ENCODE measurements at regions not wholly inside any gene's neighbourhood (a gene's known extent, or its start where the extent isn't known, plus 50 kb on each side); places are given as distances from the start of the nearest gene placed in this dataset.

DNA sequence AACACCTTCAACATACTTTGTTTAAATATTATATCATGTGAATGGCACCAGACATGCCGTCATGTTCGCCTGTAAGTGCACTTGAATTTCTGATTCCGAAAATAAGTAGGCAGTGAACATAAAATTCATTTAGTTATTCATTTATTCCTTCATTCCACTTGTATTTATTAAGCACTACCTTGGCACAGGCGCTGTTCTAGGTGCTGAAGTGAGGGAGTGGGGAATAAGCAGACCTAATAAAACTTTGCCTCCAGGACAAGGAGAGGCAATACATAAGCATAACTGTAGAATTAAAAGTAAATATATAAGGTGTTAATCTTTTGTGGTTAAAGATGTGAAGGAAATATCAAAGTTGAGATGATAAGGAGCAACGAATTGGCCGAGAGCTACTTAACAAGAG is 297.4 kb downstream of the TENT4A start:
- no peak for DNase-seq (ENCODE audit: low spot score in 2 of 2)
- H3K9me3 Mint-ChIP-seq = peaks cover 4 to 7% of the 10 kb centered on the region in 2 donors
- no peaks in the 10 kb centered on the region for H3K36me3 Mint-ChIP-seq
- no peak overlapping the region for H3K27ac Mint-ChIP-seq
- ATAC-seq = no peak

DNA sequence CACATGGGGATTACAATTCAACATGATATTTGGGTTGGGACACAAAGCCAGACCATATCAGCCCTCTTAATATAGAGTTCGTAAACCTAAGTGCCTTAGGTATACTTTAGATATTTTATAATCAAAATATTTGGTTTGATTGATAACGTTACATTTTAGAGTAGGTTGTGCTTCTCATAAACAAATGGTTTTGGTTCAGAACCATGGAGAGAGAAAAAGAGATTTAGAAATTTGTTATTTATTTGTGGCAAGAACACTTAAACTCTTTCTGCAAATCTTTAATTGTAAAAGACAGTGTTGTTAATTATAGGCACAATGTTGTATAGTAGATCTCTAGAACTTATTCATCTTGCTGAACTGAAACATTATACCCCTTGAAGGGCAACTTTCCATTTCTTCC is 298.8 kb downstream of the TENT4A start:
- ATAC-seq (no peak), DNase-seq (ENCODE audit: low spot score in 2 of 2) (no peak)
- H3K9me3 Mint-ChIP-seq = peaks cover 4 to 8% of the 10 kb centered on the region in 2 donors
- H3K27ac Mint-ChIP-seq = no peak overlapping the region
- H3K36me3 Mint-ChIP-seq = no peaks in the 10 kb centered on the region

DNA sequence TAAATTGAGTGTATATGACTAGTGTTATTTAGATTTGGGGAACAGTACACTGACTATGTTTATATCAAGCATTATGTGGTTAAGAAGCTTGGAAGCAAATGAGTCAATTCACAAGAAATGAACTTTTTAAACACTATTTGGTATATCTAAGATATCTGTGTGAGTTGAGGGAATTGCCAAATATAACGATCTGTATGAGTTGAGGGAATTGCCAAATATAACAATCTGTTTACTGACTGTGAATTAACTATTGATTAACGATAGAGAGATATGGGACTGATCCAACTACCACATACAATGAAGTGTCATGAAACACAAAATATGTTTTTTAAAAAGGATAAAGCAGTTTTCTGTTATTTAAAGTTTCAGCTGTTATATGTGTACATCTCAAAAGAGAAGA is 301.4 kb downstream of the TENT4A start:
- H3K9me3 Mint-ChIP-seq = peaks cover 4 to 8% of the 10 kb centered on the region in 2 donors
- DNase-seq (ENCODE audit: low spot score in 2 of 2) = no peak
- no peak for ATAC-seq
- no peaks in the 10 kb centered on the region for H3K36me3 Mint-ChIP-seq
- no peak overlapping the region for H3K27ac Mint-ChIP-seq

DNA sequence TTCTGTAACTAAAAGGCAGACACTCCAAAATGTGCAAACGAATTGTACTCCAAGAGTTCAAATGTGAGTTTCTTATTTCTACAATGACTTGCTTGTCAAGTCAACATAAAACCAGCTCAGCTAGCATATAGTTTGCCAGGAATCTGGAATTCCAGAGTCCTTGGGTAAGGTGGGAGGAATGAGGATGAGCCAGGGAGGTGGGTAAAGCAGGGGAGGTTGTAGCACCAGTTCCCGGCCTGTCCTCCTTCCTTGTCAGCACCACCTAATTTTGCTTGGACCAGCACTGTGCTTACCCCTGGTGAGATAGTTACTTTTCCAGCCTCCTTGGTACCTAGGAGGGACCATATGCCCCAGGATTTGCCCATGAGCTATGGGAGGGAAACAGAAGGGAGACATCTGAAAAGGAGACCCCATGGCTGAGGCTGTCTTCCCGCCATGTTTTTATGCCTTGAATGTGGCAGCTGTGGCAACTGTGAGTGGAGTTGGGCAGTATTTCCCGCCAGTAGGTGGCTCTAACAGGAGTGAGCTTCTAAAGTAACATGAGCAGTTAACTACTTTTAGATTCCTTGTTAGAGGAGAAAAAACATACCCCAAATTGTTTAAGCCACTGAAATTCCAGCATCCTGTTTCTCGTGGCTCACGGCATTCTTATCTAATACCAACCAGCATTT is 302.5 kb downstream of the TENT4A start:
- no peak for ATAC-seq
- peaks cover 5 to 6% of the 10 kb centered on the region in 2 donors for H3K36me3 Mint-ChIP-seq
- peaks cover 10 to 13% of the 10 kb centered on the region in 2 donors for H3K9me3 Mint-ChIP-seq
- no peak for DNase-seq (ENCODE audit: low spot score in 2 of 2)
- no peak overlapping the region for H3K27ac Mint-ChIP-seq

DNA sequence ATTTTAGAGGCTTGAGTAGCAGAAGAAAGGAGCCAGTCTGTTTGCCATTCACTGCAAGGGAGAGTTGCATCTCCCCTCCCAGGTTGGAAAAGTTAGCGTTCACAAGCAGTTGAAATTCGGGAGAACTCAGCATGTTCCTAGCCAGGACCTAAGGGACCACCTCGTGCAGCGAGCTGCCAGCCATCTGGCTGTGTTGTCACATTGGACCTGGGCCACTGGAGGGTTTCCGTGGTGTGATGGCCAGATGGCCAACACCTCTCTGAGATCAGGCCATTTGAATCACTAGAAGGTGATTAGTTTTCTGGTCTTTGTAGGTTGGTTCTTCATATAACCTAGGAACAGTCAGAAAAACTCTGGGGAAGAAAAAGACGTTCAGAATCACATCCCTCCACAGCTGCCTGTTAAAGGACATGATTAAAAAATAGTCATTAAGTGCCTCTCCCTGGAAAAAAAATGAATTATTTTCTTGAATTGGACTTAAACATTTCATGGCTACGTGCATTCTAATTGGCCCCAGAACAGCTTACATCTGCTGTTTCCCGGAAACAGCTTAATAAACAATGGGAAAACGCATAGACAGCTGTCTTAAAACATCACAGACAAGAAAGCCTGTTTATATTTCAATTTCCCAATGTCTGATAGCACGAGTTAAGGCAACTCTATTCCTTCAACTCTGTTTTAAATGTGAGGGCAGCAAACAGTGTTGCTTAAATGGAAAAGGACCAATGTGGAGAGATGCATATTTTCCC is 303.9 kb downstream of the TENT4A start:
- no peak overlapping the region for H3K27ac Mint-ChIP-seq
- ATAC-seq (no peak), DNase-seq (ENCODE audit: low spot score in 2 of 2) (no peak)
- peaks cover 14% of the 10 kb centered on the region in 2 donors for H3K36me3 Mint-ChIP-seq
- peaks cover 17 to 23% of the 10 kb centered on the region in 2 donors for H3K9me3 Mint-ChIP-seq

DNA sequence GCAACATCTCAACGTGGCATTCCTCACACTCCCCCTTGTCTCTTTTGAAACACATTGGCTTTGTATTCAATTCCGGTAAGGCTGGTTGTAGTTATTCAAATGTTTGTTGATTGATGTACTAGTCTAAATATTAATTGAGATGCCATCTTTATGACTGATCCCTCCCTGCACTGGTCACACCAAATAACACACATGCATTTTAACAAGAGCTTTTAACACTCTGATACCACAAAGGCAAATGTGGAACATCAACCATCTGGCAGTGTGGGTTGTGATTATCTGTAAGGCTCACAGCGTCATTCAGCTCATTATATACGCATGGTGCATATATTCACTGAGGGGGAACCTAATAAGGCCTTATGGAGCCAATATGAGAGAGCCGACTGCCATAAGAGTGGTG is 305.0 kb downstream of the TENT4A start:
- H3K36me3 Mint-ChIP-seq = peaks cover 22 to 24% of the 10 kb centered on the region in 2 donors
- ATAC-seq (no peak), DNase-seq (ENCODE audit: low spot score in 2 of 2) (no peak)
- no peak overlapping the region for H3K27ac Mint-ChIP-seq
- peaks cover 25 to 26% of the 10 kb centered on the region in 2 donors for H3K9me3 Mint-ChIP-seq

- peaks cover 27 to 28% of the 10 kb centered on the region in 2 donors for H3K9me3 Mint-ChIP-seq
- H3K36me3 Mint-ChIP-seq = peaks cover 26 to 28% of the 10 kb centered on the region in 2 donors
- ATAC-seq (no peak), DNase-seq (ENCODE audit: low spot score in 2 of 2) (no peak)
- H3K27ac Mint-ChIP-seq = no peak overlapping the region
These were observed 305.4 kb downstream of the TENT4A start for GRCh38 chr5:7018601-7019000.

- Mint-ChIP-seq H3K27ac (no peak overlapping the region), H3K9me3 (peaks cover 7 to 9% of the 10 kb centered on the region in 2 donors), H3K36me3 (no peaks in the 10 kb centered on the region)
- no peak for DNase-seq (ENCODE audit: low spot score in 2 of 2)
- no peak for ATAC-seq
These were observed 323.1 kb downstream of the TENT4A start for GRCh38 chr5:7036192-7036835.

DNA sequence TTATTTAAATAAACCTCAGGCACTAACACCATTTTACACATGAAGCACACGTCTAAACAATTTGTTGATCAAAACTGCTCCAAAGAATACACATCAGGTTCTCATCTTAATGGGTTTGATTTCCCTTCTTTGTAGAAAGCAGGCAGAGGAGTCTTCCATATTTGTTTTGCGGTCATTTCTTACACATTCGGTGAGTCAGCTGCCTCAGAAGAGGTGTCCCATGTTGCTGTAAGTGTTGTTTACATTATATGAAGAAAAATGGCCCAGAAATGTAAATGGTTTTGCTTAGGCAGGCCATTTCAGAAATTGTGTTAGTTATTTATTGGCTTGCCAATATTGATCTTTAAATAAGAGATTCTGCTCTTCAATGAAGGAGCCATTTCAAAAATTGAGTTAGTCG is 325.8 kb downstream of the TENT4A start:
- ATAC-seq (no peak), DNase-seq (ENCODE audit: low spot score in 2 of 2) (no peak)
- no peaks in the 10 kb centered on the region for H3K36me3 Mint-ChIP-seq
- no peak overlapping the region for H3K27ac Mint-ChIP-seq
- peaks cover 5 to 7% of the 10 kb centered on the region in 2 donors for H3K9me3 Mint-ChIP-seq

DNA sequence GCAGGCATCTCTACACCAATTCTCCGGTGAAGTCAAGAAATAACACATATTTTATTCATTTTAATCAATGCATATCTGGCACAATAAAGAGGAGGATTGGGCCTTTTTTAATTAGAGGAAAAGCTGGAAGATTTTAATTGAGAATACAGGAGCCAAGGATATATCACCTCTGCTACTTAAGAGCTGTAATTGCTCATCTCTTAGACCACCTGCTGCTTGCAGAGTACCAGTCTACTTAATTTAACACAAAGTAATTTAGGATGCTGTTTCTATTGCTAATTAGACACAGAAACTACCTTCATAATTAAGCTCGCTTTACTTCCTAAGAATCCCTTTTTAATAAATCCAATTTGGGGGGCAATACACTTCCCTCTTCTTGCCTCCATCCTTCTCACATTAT is 326.9 kb downstream of the TENT4A start:
- no peak for DNase-seq (ENCODE audit: low spot score in 2 of 2)
- no peak for ATAC-seq
- Mint-ChIP-seq H3K36me3 (peaks cover 0 to 4% of the 10 kb centered on the region in 2 donors), H3K27ac (no peak overlapping the region), H3K9me3 (peaks cover 5 to 7% of the 10 kb centered on the region in 2 donors)

DNA sequence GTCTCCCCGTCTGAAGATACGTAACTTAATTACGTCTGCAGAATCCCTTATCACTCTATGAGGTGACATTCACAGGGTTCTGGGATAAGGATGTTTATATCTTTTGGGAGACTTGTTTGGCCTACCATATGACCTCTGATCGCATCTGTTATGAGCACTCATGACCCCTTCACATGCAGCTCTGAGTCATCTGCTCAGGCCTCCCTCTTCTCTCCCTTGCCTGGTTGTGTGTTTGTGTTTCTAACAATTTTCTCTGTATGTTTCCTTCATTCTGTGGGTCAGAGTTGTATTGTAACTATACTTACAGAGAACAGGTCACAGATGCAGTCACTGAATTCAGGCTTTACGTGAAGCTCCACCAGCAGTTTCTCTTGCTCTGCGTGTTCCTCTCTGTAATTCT is 330.6 kb downstream of the TENT4A start:
- peaks cover 5 to 7% of the 10 kb centered on the region in 2 donors for H3K9me3 Mint-ChIP-seq
- peaks cover 0 to 4% of the 10 kb centered on the region in 2 donors for H3K36me3 Mint-ChIP-seq
- DNase-seq (ENCODE audit: low spot score in 2 of 2) = no peak
- no peak for ATAC-seq
- H3K27ac Mint-ChIP-seq = no peak overlapping the region

DNA sequence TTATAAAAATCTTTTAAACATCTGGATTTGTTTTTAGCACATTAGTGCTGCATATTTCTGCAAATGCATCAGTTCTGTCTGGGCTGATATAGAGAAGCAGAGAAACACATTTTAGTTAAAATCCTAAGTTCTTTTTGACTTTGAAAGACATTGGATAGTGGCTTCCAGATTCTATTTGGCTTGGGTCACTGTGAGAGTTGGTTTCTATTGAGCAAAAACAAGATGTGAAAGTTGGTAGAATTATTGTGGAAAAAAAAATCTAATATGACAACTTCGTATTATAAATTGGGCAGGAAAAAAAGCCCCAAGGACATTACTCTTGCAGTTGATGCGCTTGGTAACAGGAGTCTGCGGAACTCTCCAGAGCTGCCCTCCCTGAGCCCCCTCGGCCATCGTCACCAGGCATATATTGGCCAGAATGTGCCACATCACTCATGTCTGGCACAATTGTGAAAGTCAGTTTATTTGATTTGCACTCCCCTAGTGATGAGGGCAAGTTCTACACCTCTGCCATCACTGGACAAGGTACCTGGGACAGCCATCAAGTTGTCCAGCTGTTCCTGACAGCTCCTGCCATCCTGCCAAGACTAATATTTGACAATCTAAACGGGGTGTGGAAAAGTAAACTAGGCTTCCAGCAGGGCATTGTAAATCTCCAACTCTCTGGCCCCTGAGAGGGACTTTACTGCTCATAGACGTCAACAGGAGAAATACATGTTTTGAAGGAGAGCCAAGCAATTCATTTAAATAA is 334.5 kb downstream of the TENT4A start:
- H3K9me3 Mint-ChIP-seq = no peaks in the 10 kb centered on the region
- H3K36me3 Mint-ChIP-seq = peaks cover 0 to 4% of the 10 kb centered on the region in 2 donors
- DNase-seq (ENCODE audit: low spot score in 2 of 2) (no peak), ATAC-seq (no peak)
- H3K27ac Mint-ChIP-seq = no peak overlapping the region

GRCh38 chr5:7050986-7051385 is 337.8 kb downstream of the TENT4A start:
- peaks cover 5 to 6% of the 10 kb centered on the region in 2 donors for H3K9me3 Mint-ChIP-seq
- ATAC-seq = no peak
- H3K27ac Mint-ChIP-seq = no peak overlapping the region
- peaks cover 0 to 6% of the 10 kb centered on the region in 2 donors for H3K36me3 Mint-ChIP-seq
- no peak for DNase-seq (ENCODE audit: low spot score in 2 of 2)

GRCh38 chr5:7053125-7053524 is 339.9 kb downstream of the TENT4A start:
- Mint-ChIP-seq H3K9me3 (peaks cover 5 to 6% of the 10 kb centered on the region in 2 donors), H3K36me3 (peaks cover 0 to 6% of the 10 kb centered on the region in 2 donors), H3K27ac (no peak overlapping the region)
- no peak for ATAC-seq
- DNase-seq (ENCODE audit: low spot score in 2 of 2) = no peak

DNA sequence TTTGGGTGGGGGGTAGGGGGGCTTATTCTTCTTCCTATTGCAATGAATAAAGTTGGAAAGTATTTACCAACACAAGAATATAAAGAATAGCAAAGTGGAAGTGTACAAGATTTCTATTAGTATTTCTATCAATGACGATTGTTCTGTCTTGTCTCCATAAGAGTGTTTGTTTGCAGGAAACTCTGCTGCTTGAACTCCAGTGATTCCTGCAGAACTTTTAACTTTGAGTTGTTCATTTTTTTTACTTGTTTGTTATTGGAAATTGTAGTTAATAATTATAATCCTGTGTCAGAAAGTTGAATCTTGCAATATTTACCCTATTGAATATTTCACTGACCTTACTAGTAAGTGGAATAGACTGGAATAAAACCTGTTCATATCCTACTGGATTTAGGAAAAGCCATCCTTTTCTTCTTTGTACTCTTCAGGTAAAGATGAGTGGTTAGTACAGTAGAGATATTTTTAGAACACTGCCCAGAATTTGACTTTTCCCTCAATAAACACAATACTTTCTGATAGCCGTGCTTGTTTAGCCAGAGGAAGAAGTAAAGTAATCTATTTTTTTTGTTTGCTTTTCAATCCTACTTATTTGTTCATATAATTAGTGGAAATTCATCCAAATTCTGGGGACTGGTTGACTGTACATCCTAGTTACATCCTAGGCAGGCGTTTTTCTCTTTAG is 340.4 kb downstream of the TENT4A start:
- Mint-ChIP-seq H3K27ac (no peak overlapping the region), H3K36me3 (peaks cover 0 to 6% of the 10 kb centered on the region in 2 donors), H3K9me3 (peaks cover 5 to 6% of the 10 kb centered on the region in 2 donors)
- no peak for ATAC-seq
- DNase-seq (ENCODE audit: low spot score in 2 of 2) = no peak

GRCh38 chr5:7066471-7067235 is 329.3 kb upstream of the ADCY2 start:
- ATAC-seq (no peak), DNase-seq (ENCODE audit: low spot score in 2 of 2) (no peak)
- H3K9me3 Mint-ChIP-seq = peaks cover 8 to 13% of the 10 kb centered on the region in 2 donors
- H3K36me3 Mint-ChIP-seq = no peaks in the 10 kb centered on the region
- no peak overlapping the region for H3K27ac Mint-ChIP-seq
